Medulla oblongata (tissue), 1 donor: ENCODE measurements at regions not wholly inside any gene's neighbourhood (a gene's known extent, or its start where the extent isn't known, plus 50 kb on each side); places are given as distances from the start of the nearest gene placed in this dataset.
"Not testable (repeated sequence)": the region's sequence is repeated elsewhere in the genome, so short reads cannot be mapped to it uniquely, and the experiment has no call there.

Experiments used
- DNase-seq: peaks from one replicate; pipeline ENCODE4 v3.0.0-alpha.2; 2015; ENCODE audit errors: extremely low spot score

- DNase-seq = no peak
Observed at GRCh38 chr21:15431053-15431452, 298.7 kb upstream of the USP25 start.

- DNase-seq = no peak
Observed at GRCh38 chr21:15433091-15433490, 296.7 kb upstream of the USP25 start.

- no peak for DNase-seq
Observed at GRCh38 chr21:15434163-15434905, 295.4 kb upstream of the USP25 start.

- DNase-seq = no peak
Observed at GRCh38 chr21:15436031-15436430, 293.8 kb upstream of the USP25 start.

GRCh38 chr21:15437883-15438282, 291.9 kb upstream of the USP25 start:
- no peak for DNase-seq

DNA sequence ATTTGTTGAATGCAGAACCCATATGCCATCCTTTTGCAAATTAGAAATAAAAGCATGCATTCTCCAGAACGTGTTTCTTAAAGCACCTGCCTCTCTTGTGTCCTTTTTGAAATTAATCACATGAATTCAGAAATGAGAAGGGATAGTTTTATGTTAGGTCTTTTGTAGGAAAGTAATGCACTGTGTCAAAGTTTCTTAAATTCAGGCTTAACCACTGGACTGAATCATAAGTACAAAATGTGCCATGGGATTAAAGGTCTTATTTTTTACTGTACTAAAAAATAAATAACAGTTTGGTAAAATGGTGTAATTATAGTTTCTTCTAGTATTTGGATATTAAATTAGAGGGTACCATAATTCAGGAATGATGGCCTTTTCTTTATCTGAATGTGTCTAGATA, 290.1 kb upstream of the USP25 start:
- DNase-seq = no peak

DNA sequence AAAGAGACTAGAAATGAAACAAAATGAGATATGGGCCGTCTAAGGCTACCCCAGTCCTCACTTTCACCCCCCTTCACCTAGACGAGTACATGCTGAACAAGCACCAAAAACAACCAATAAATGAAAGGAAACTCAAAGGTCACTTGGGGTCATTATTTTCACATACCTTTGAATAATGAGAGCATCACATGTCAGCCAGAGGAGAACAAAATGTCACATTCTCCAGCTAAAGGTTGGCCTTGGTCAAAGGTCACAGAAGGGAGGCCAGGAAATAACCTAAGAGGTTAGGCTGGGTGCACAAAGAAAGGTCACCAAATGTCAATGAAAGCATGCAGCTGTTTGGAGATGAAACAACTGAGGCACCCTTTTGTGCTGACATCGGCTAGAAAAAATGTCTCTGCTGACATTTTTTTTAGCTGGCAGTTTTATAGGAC, 288.7 kb upstream of the USP25 start:
- no peak for DNase-seq

GRCh38 chr21:15441992-15442391, 287.8 kb upstream of the USP25 start:
- DNase-seq = no peak

DNA sequence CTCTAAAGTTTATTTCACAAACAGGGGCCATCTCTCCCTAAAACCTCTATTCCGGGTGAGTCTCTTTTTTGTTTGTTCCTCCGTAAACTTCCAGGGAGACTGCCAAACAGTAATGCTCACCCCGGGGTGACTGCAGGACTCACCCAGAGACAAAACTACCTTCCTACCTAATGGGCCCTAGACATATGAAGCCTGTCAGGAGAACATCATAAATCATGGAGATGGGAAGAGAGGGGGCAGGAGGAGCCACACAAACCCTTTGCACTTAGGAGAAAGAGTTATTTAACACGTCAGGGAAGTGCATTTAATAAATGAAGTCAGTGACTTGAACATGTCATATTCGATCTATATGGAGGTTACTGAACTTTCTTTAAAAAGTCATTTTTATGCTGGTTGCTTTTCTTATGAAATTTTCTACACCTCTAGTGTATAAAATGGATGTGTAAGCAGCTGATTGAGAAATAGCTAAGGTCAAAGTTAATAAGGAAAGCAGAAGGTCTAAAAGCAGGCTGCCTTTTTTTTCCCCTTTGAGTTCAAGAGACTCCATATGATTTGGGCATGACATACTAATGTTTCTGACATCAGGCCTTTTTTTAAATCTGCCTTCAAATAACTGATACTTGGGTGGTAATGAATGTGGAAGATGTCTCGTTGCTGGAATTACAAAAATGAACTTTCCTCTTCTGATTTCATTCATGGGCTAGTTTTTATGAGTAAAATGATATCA, 286.9 kb upstream of the USP25 start:
- peak; percentile 16 for DNase-seq

GRCh38 chr21:15443740-15444117, 286.1 kb upstream of the USP25 start:
- DNase-seq = no peak

DNA sequence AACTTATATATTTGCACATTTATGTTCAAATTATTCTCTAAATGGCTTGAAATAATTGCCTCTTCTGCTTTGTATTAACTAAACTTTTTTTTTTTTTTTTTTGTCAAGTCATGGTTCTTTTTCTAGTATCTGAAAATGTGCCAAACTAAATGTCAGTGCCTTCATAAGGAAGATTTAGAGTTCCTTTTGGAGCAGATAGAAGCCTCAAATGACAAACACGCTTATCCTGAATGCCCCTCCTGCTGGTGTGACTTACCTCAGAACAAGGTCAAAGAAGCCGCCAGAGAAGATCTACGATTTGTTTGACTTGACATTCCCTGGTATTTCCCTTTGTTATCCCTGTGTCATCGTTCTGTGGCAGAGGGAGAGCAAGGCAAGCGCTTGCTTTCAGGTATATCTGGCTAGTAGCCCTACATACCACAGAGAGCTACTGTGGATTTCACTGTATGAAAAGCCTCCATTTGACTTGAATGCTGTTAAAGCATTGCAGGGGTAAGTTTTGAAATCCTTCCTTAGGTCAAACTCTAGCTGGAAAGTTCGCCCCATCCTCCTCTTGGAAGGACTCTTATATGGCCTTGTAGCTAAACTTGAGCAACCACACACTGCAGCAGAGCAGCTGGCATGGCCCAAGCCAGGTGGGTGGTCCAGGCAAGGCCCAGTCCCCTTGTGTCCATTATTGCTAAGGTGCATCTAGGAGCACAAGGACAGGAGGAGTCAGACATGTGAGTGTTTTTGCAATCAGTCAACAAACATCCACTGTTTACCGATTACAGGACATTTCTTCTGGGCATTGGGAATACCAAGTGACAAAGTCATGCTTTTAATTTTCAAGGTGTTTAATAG, 285.4 kb upstream of the USP25 start:
- no peak for DNase-seq

- DNase-seq = peak; percentile 73
Observed at GRCh38 chr21:15445327-15445726, 284.5 kb upstream of the USP25 start.

GRCh38 chr21:15446223-15446622, 283.6 kb upstream of the USP25 start:
- DNase-seq = peak; percentile 51

DNA sequence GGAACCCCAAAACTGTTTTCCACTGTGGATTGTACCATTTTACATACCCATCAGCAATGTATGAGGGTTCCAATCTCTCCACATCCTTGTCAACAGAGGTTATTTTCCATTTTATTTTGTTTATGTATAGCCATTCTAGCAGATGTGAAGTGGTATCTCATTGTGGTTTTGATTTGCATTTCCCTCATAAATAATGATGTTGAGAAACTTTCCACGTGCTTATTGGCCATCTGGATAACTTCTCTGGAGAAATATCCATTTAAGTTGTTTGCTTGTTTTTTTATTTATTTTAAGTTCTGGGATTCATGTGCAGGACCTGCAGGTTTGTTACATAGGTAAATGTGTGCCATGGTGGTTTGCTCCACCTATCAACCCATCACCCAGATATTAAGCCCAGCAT, 280.2 kb upstream of the USP25 start:
- DNase-seq = no peak

DNA sequence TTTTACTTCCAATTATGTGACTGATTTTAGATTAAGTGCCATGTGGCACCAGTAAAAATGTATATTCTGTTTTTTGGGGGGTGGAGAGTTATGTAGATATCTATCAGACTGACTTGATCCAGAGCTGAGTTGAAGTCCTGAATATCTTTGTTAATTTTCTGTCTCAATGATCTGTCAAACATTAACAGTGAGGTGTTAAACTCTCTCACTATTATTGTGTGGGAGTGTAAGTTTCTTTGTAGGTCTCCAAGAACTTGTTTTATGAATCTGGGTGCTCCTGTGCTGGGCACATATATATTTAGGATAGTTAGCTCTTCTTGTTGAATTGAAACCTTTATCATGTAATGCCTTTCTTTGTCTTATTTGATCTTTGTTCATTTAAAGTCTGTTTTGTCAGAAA, 276.5 kb upstream of the USP25 start:
- DNase-seq = no peak

- not testable (repeated sequence) for DNase-seq
Observed at GRCh38 chr21:15453785-15454184, 276.0 kb upstream of the USP25 start.

- DNase-seq = not testable (repeated sequence)
Observed at GRCh38 chr21:15454931-15455330, 274.9 kb upstream of the USP25 start.

DNA sequence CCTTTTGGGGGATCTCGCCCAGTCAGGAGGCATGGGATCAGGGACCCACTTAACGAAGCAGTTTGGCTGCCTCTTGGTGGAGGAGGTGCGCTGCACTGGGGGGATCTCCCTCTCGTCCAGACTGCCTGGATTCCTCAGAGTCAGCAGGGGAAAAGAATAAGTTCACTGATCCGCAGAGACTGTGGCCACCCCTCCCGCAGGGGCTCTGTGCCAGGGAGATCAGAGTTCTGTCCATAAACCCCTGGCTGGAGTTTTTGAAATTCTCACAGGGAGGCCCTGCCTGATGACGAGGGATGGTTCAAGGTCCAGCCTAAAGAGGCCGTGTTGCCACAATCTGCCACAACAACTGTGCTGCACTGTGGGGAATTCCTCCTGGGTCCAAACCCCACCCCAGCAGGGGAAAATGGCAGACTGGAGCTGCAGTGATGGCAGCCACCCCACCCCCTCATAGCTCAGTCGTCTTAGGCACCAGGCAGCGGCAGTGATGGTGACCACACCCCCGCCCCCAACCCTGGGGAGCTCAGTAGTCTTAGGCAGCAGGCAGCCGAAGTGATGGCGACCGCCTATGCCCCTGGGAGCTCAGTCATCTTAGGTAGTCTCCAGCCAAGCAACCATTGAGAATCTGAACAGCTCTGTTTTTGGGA, 273.8 kb upstream of the USP25 start:
- no peak for DNase-seq

- DNase-seq = no peak
Observed at GRCh38 chr21:15457965-15458364, 271.8 kb upstream of the USP25 start.

DNA sequence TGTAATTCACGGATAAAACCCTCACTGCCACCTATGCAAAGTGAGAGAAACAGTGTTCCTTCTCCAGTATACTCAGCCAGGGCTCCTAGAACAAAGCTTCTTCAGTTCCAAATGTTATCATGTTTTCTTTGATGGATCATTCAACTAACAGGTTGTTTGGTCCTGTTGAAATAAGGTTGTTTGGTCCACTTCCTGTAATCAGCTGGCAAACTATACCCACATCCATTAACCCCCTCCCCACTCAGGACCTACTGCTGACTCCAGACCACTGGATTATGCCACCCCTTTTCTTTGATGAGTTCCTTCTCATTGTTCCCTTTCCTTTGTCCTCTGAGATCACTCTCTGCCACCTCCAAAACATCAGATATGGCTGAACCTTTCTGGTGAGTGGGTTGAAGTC, 267.7 kb upstream of the USP25 start:
- DNase-seq = no peak

DNA sequence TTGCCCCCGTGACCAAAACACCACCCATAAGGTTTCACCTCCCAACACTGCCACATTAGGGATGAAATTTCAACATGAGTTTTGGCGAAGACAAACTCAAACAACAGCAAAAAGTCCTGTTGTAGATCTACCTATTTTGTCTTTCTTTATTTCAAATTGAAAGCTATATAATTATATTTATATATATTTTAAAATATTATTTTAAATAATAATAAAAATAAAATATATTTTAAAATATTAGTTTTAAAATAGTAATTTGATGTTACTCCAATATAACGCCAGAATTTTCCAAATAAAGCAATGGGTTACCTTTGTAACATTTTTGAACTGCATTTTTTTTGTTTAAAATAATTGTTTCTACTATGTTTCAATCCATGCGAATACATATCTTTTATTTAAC, 263.5 kb upstream of the USP25 start:
- DNase-seq = no peak

DNA sequence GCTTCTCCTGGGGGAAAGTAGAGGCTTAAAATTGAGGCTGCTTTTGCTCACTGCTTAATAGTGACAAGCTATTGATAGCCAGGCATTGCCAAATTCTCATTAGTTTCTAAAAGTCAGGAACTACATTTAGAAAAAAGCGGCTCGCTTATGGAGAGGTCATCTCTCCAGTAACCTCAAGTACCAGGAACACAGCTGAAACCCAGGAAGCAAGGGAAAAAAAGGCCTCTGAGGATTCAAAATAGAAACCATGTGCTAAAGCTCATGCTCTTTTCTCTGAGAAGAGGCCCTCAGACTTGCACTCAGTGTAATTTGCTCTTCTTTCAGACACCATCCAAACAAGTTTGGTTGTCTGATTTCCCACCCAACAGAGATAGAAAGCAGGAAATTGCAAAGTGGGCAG, 261.4 kb upstream of the USP25 start:
- DNase-seq = no peak
